AG10803 (cell line): ENCODE measurements at regions not wholly inside any gene's neighbourhood (a gene's known extent, or its start where the extent isn't known, plus 50 kb on each side); places are given as distances from the start of the nearest gene placed in this dataset.

ENCODE experiments used
- DNase-seq: peaks from one replicate; pipeline ENCODE4 v3.0.0; 2010; ENCODE audit warnings: low read depth
- H3K4me3 ChIP-seq: 2 replicates; pipeline ENCODE4 v1.5.1; 2011; ENCODE audit warnings: mild to moderate bottlenecking, low read length, control low read depth
- TF ChIP-seq, protein P1 (sequence below): conservative IDR thresholded peaks from 2 replicates; pipeline ENCODE4 v1.5.1; 2011; ENCODE audit warnings: mild to moderate bottlenecking, low read length, control low read depth, inconsistent platforms

DNA sequence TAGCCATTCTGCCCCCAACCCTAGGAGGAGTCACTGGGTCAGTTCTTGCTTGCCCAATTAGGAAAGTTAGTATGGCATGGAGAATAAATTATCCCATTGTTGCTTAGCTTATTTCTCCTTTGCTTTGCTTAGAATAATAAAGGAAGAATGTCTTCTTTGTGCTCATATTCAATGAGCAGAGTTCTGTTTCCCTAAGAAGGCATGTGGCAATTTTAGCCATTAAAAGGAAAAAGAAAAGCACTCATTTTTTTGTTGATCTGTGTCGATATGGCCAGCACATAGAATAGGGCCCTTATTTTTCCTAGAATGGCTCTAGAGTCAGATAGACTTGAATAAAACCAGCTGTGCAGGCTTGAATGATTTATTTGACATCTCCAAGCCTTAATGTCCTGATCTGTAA is 166.4 kb upstream of the PPARGC1A start:
- TF ChIP-seq, protein P1, sequence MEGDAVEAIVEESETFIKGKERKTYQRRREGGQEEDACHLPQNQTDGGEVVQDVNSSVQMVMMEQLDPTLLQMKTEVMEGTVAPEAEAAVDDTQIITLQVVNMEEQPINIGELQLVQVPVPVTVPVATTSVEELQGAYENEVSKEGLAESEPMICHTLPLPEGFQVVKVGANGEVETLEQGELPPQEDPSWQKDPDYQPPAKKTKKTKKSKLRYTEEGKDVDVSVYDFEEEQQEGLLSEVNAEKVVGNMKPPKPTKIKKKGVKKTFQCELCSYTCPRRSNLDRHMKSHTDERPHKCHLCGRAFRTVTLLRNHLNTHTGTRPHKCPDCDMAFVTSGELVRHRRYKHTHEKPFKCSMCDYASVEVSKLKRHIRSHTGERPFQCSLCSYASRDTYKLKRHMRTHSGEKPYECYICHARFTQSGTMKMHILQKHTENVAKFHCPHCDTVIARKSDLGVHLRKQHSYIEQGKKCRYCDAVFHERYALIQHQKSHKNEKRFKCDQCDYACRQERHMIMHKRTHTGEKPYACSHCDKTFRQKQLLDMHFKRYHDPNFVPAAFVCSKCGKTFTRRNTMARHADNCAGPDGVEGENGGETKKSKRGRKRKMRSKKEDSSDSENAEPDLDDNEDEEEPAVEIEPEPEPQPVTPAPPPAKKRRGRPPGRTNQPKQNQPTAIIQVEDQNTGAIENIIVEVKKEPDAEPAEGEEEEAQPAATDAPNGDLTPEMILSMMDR: no peak
- no peak for DNase-seq
- no peak overlapping the region for H3K4me3 ChIP-seq

DNA sequence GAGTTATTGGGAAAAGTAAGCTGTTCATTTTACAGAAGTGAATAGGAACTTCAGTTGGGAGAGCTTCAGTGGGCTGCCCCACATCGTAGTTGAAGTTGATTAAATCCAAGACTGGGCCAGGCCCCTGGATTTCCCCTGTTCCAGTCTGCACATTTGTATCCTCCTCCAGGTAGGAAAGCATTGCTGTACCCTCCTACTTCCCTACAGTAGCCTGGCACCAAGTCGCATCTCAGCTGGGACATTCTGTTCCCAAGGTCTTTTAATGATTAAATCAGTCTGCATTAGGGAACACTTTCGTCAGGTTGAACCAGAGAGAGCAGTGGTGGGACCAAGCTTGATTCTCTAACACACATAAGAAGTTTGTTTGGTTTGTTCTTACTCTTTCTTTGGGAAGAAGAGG is 165.8 kb upstream of the PPARGC1A start:
- no peak for DNase-seq
- TF ChIP-seq, protein P1: no peak
- no peak overlapping the region for H3K4me3 ChIP-seq

DNA sequence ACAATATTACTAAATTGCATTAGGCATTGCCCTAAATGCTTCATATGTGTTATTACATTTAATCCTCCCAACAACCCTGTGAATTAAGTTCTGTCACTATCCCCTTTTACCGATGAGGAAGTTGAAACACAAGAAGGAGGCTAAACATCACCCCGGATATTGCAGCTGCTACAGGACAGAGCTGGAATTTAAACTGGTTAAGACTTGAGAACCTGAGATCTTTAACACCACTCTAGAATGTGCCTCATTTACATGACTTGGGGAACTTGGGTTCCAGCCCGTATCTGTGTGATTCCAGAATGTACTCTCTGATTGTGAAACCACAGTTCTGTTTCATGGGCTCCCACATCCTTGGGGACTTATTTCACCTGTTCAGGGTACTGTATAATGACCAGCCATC is 165.1 kb upstream of the PPARGC1A start:
- TF ChIP-seq, protein P1: no peak
- DNase-seq: no peak
- H3K4me3 ChIP-seq: no peak overlapping the region

DNA sequence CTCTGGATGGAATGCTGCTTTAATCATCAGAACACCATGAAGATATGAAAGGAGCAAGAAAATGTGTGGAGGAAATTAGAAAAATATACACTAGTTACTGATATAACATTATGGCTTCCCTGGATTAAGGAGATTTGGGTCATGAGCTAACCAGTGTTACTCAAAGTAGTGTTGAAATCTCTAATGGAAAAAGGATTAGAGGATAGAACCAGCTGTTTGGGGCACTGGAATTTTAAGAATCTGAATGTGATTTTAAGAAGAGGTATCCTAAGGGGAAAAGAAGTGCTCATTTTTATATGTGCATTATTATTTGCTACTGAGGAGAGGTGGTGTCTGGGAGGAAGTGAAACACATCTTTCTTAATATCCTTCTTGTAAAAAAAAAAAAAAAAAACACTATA is 164.1 kb upstream of the PPARGC1A start:
- H3K4me3 ChIP-seq: no peak overlapping the region
- TF ChIP-seq, protein P1: no peak
- DNase-seq: peak; percentile 12

DNA sequence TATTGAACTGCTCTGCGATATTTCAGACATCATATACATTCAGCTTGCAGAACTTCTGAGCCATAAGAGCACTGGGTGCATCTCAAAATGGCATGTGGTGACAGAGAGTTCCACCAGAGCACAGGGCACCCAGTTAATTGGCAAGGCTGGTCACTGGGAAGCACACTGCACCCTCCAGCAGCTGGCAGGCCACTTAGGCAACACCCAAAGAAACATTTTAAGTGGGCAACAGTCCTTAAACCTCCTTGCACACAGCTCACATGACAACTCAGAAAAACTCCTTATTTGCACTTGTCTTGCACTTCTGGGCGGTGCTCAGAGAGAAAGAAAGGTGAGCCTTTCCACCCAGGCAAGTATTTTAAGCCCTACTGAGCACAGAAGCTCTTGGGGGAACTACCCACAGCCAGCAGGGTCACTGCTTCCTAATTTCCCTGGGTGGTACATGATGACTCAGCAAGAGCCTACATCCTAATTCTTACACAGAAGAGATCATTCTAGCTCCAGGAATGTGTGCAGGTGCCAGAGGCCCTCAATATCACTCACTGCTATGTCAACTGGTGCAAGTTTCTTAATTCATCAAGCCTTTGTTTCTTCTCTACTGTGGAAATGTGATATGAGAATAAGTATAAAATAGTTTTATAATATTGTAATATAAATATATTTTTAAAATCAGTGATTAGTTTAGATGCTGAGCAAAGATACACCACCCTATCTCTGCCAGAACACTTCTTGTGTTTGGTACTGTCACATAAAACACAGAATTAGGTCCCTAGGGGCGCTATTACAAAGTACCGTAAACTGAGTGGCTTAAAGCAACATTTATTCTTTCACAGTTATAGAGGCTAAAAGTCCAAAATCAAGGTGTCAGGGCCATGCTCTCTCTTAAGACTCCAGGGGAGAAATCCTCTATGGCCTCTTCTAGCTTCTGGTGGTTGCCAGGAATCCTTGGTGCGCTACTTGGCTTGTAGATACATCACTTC is 155.1 kb upstream of the PPARGC1A start:
- no peak for DNase-seq
- TF ChIP-seq, protein P1: no peak
- H3K4me3 ChIP-seq: no peak overlapping the region

DNA sequence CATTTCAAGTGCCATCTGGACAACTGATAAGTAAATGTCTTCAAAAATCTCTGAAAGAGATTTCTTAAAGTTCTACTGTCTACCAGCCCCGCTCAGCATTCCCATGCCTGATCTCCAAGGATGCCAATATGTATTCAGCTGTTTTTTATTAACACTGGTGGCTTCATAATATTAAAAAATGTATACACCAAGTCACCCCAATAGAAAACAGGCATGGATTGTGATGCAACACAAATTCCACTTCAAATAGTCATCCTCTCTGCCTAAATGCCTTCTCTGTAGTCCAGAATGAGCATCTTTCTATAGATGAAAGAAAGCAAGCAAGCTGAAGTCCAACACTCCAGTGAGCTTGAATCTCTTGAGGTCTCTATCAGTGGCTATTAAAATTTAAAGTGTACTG is 152.2 kb upstream of the PPARGC1A start:
- peak; percentile 96 for DNase-seq
- TF ChIP-seq, protein P1: no peak
- no peak overlapping the region for H3K4me3 ChIP-seq

DNA sequence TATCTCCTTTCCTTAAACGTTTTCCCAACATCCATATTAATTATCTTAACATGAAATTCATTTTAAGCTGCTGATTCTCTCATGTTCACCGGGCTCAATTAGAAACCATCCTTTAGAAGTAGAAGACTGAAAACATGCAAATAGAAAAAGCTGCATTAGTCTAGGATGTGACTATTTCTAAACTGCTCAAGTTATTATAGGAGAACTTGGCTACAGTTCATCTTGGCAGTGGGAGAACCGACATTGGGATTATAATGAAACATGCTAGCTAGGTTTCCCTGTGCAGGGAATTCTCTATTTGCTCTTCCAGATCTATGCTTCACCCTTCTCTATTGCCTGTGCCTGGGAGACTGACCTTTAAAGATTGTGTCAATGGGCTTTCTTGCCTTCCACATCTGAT is 151.0 kb upstream of the PPARGC1A start:
- no peak for DNase-seq
- TF ChIP-seq, protein P1: no peak
- H3K4me3 ChIP-seq: no peak overlapping the region
